GM23338 (cell line): ENCODE measurements at regions not wholly inside any gene's neighbourhood (a gene's known extent, or its start where the extent isn't known, plus 50 kb on each side); places are given as distances from the start of the nearest gene placed in this dataset.

Experiments used
- ATAC-seq: fragments of 200-7000 bp; cut with Tn5 transposase; 3 replicates; pipeline ENCODE4 v1.9.1; 2020
- DNase-seq: peaks from one replicate; pipeline ENCODE4 v3.0.0-alpha.2; 2015; ENCODE audit warnings: low spot score
- H2AFZ ChIP-seq: fragments of 200-600 bp; sonication (generic); 2 replicates; pipeline ENCODE4 v1.8.0; 2016; ENCODE audit warnings: antibody characterized with exemption, mild to moderate bottlenecking, moderate library complexity
- H3F3A ChIP-seq: fragments of 200-600 bp; sonication (generic); replicated peaks from 2 replicates; pipeline ENCODE4 v1.8.0; 2017; ENCODE audit warnings: antibody characterized with exemption, mixed run types, low read depth
- H3K27ac ChIP-seq: fragments of 200-600 bp; sonication (generic); 2 replicates; pipeline ENCODE4 v1.6.1; 2016; ENCODE audit warnings: low read depth
- H3K27me3 ChIP-seq: fragments of 200-600 bp; sonication (generic); 2 replicates; pipeline ENCODE4 v1.8.0; 2016; ENCODE audit warnings: mild to moderate bottlenecking, mixed run types, moderate library complexity; ENCODE audit not compliant: insufficient read depth
- H3K36me3 ChIP-seq: fragments of 200-600 bp; sonication (generic); 2 replicates; pipeline ENCODE4 v1.8.0; 2016; ENCODE audit warnings: mild to moderate bottlenecking; ENCODE audit not compliant: insufficient read depth
- H3K4me1 ChIP-seq: fragments of 200-600 bp; sonication (generic); 2 replicates; pipeline ENCODE4 v1.8.0; 2016; ENCODE audit warnings: mild to moderate bottlenecking, moderate library complexity; ENCODE audit not compliant: insufficient read depth
- H3K4me2 ChIP-seq: fragments of 200-600 bp; sonication (generic); 2 replicates; pipeline ENCODE4 v1.7.1; 2017; ENCODE audit warnings: mixed run types
- H3K4me3 ChIP-seq: fragments of 200-600 bp; sonication (generic); 2 replicates; pipeline ENCODE4 v1.6.1; 2016; ENCODE audit warnings: mixed run types
- H3K79me2 ChIP-seq: fragments of 200-600 bp; sonication (generic); replicated peaks from 2 replicates; pipeline ENCODE4 v1.8.0; 2017; ENCODE audit warnings: mild to moderate bottlenecking; ENCODE audit not compliant: insufficient read depth
- H3K9me2 ChIP-seq: fragments of 200-600 bp; sonication (generic); 2 replicates; pipeline ENCODE4 v1.8.0; 2017; ENCODE audit not compliant: insufficient read depth
- H4K20me1 ChIP-seq: fragments of 200-600 bp; sonication (generic); replicated peaks from 2 replicates; pipeline ENCODE4 v1.8.0; 2017; ENCODE audit warnings: mild to moderate bottlenecking; ENCODE audit not compliant: insufficient read depth
- H3K27ac Mint-ChIP-seq: 2 replicates; pipeline ENCODE4 v1.8.0; 2020; ENCODE audit warnings: inconsistent platforms, mild to moderate bottlenecking, moderate library complexity, mixed read lengths
- H3K27me3 Mint-ChIP-seq: 3 replicates; pipeline ENCODE4 v1.8.0; 2022; ENCODE audit warnings: low read depth, mild to moderate bottlenecking, moderate library complexity, mixed read lengths, inconsistent platforms; ENCODE audit not compliant: insufficient read depth, poor library complexity
- H3K36me3 Mint-ChIP-seq: 3 replicates; pipeline ENCODE4 v1.8.0; 2021; ENCODE audit warnings: low read depth, mild to moderate bottlenecking, inconsistent platforms, moderate library complexity, mixed read lengths
- H3K4me1 Mint-ChIP-seq: 3 replicates; pipeline ENCODE4 v1.8.0; 2020; ENCODE audit warnings: mild to moderate bottlenecking, inconsistent platforms, mixed read lengths
- H3K4me3 Mint-ChIP-seq: 3 replicates; pipeline ENCODE4 v1.8.0; 2021; ENCODE audit warnings: moderate library complexity, mild to moderate bottlenecking, inconsistent platforms, mixed read lengths
- H3K9me3 Mint-ChIP-seq: 3 replicates; pipeline ENCODE4 v1.8.0; 2020; ENCODE audit warnings: moderate library complexity, mild to moderate bottlenecking, inconsistent platforms, mixed read lengths
- CREB1 ChIP-seq: fragments of 250-450 bp; sonication (Bioruptor Pico); IDR thresholded peaks from 2 replicates; pipeline ENCODE4 v1.5.0; 2020; ENCODE audit warnings: low read depth, mild to moderate bottlenecking, moderate library complexity
- CTCF ChIP-seq, 2 experiments: fragments of 200-600 bp in 1 of 2; sonication (generic) in 1 of 2; conservative IDR thresholded peaks; 2 replicates each; pipeline versions ENCODE4 v1.5.1 to v1.6.1; 2016 to 2017; ENCODE audit warnings: antibody characterized with exemption in 2 of 2, low read depth in 2 of 2, mild to moderate bottlenecking in 2 of 2, moderate library complexity in 1 of 2
- ETS1 ChIP-seq: IDR thresholded peaks from 2 replicates; pipeline ENCODE4 v1.6.1; 2016; ENCODE audit warnings: antibody characterized with exemption
- EZH2 ChIP-seq: fragments of 200-600 bp; sonication (generic); IDR thresholded peaks from one replicate; pipeline ENCODE4 v1.8.0; 2017; ENCODE audit warnings: antibody characterized with exemption, mild to moderate bottlenecking, low read depth; ENCODE audit not compliant: unreplicated experiment
- EZH2phosphoT487 ChIP-seq: fragments of 200-600 bp; sonication (generic); IDR thresholded peaks from one replicate; pipeline ENCODE4 v1.8.1; 2018; ENCODE audit warnings: antibody characterized with exemption; ENCODE audit not compliant: unreplicated experiment
- JUNB ChIP-seq: IDR thresholded peaks from one replicate; pipeline ENCODE4 v1.6.1; 2016; ENCODE audit warnings: antibody characterized with exemption; ENCODE audit not compliant: unreplicated experiment
- NANOG ChIP-seq: IDR thresholded peaks from 2 replicates; pipeline ENCODE4 v1.6.1; 2016; ENCODE audit warnings: antibody characterized with exemption, borderline replicate concordance
- POLR2AphosphoS5 ChIP-seq: IDR thresholded peaks from 2 replicates; pipeline ENCODE4 v1.6.1; 2016; ENCODE audit warnings: antibody characterized with exemption, low read depth
- REST ChIP-seq: IDR thresholded peaks from one replicate; pipeline ENCODE4 v1.6.1; 2018; ENCODE audit warnings: antibody characterized with exemption; ENCODE audit not compliant: unreplicated experiment
- STAT1 ChIP-seq: IDR thresholded peaks from one replicate; pipeline ENCODE4 v1.6.1; 2016; ENCODE audit warnings: antibody characterized with exemption; ENCODE audit not compliant: unreplicated experiment
- ZNF114 ChIP-seq: fragments of 250-450 bp; sonication (Bioruptor Pico); IDR thresholded peaks from 2 replicates; pipeline ENCODE4 v1.5.0; 2020; ENCODE audit warnings: mild to moderate bottlenecking, moderate library complexity
- ZNF331 ChIP-seq: fragments of 250-450 bp; sonication (Bioruptor Pico); IDR thresholded peaks from 2 replicates; pipeline ENCODE4 v1.5.0; 2020; ENCODE audit warnings: low read depth, mild to moderate bottlenecking, moderate library complexity
- ZNF462 ChIP-seq: fragments of 250-450 bp; sonication (Bioruptor Pico); IDR thresholded peaks from 2 replicates; pipeline ENCODE4 v1.5.0; 2020; ENCODE audit warnings: mild to moderate bottlenecking, moderate library complexity

- H3K4me1 Mint-ChIP-seq, result peaks cover 7% of the 10 kb centered on the region
- no peak overlapping the region for H3K4me3 Mint-ChIP-seq
- no peak for TF ChIP-seq STAT1
- no peak for TF ChIP-seq REST
- no peak for TF ChIP-seq ZNF462 (CRISPR knock-in tag)
- no peak for TF ChIP-seq EZH2
- TF ChIP-seq POLR2AphosphoS5, result no peak
- no peak for TF ChIP-seq JUNB
- no peak for TF ChIP-seq ETS1
- TF ChIP-seq ZNF114 (CRISPR knock-in tag), result no peak
- TF ChIP-seq CTCF (conservative IDR thresholded peaks at IDR 0.05; ENCODE audit: low read depth in 2 of 2), result no peak
- no peak for TF ChIP-seq CREB1 (CRISPR knock-in tag)
- TF ChIP-seq NANOG, result no peak
- no peak for TF ChIP-seq EZH2phosphoT487
- no peak for TF ChIP-seq ZNF331 (CRISPR knock-in tag)
- Histone ChIP-seq H3K79me2 (no peaks in the 10 kb centered on the region), H4K20me1 (no peaks in the 10 kb centered on the region), H3K4me1 (0 out of 2 replicates have a peak, but pooled peaks cover 2% of the 10 kb centered on the region), H3F3A (no peaks in the 10 kb centered on the region), H3K4me2 (no peak overlapping the region), H3K27ac (no peak overlapping the region), H2AFZ (no peak overlapping the region), H3K4me3 (no peak overlapping the region), H3K27me3 (no peaks in the 10 kb centered on the region), H3K36me3 (no peaks in the 10 kb centered on the region), H3K9me2 (no peaks in the 10 kb centered on the region)
- H3K27ac Mint-ChIP-seq, result no peak overlapping the region
- peaks cover 9% of the 10 kb centered on the region for H3K27me3 Mint-ChIP-seq
- no peak for ATAC-seq
- H3K9me3 Mint-ChIP-seq, result no peaks in the 10 kb centered on the region
- H3K36me3 Mint-ChIP-seq, result no peaks in the 10 kb centered on the region; the same call in 2 of the 3 replicates
- DNase-seq, result no peak
Observed at GRCh38 chr13:99878921-99879610, 92.5 kb downstream of the ZIC5 start.
